Subcutaneous abdominal adipose tissue (tissue), 5 donors: ENCODE measurements at regions not wholly inside any gene's neighbourhood (a gene's known extent, or its start where the extent isn't known, plus 50 kb on each side); places are given as distances from the start of the nearest gene placed in this dataset.
"Not testable (repeated sequence)": the region's sequence is repeated elsewhere in the genome, so short reads cannot be mapped to it uniquely, and the experiment has no call there.

ENCODE experiments used
- H3K27ac ChIP-seq: one replicate; pipeline ENCODE4 v1.7.0; 2013; ENCODE audit warnings: low read depth, mild to moderate bottlenecking, inconsistent platforms, low read length, moderate library complexity
- H3K27me3 ChIP-seq, 5 donors: one replicate each; pipeline ENCODE4 v1.7.0; 2013; ENCODE audit warnings: low read length in 5 of 5, inconsistent platforms in 1 of 5; ENCODE audit not compliant: control insufficient read depth in 5 of 5, insufficient read depth in 4 of 5
- H3K36me3 ChIP-seq, 5 donors: one replicate each; pipeline ENCODE4 v1.7.0; 2013; ENCODE audit warnings: low read length in 5 of 5; ENCODE audit not compliant: control insufficient read depth in 5 of 5, insufficient read depth in 5 of 5
- H3K4me1 ChIP-seq, 5 donors: one replicate each; pipeline ENCODE4 v1.7.0; 2013; ENCODE audit warnings: low read length in 5 of 5, mild to moderate bottlenecking in 3 of 5, moderate library complexity in 1 of 5; ENCODE audit not compliant: control insufficient read depth in 5 of 5, insufficient read depth in 5 of 5
- H3K4me3 ChIP-seq, 5 donors: one replicate each; pipeline ENCODE4 v1.7.0; 2013; ENCODE audit warnings: low read length in 5 of 5, low read depth in 1 of 5
- H3K9ac ChIP-seq, 5 donors: one replicate each; pipeline ENCODE4 v1.7.0; 2013; ENCODE audit warnings: low read length in 5 of 5, mild to moderate bottlenecking in 4 of 5, moderate library complexity in 3 of 5
- H3K9me3 ChIP-seq, 5 donors: one replicate each; pipeline ENCODE4 v1.7.0; 2013; ENCODE audit warnings: low read length in 5 of 5; ENCODE audit not compliant: control insufficient read depth in 5 of 5
- donor health status: healthy.
- donor health status: healthy.
- donor health status: healthy.
- donor health status: healthy.
- donor health status: healthy.

- H3K9me3 ChIP-seq = no peaks in the 10 kb centered on the region
- no peaks in the 10 kb centered on the region for H3K27me3 ChIP-seq
- H3K9ac ChIP-seq = no peak overlapping the region
- no peak overlapping the region for H3K4me3 ChIP-seq
- no peak overlapping the region for H3K27ac ChIP-seq
- H3K36me3 ChIP-seq = no peaks in the 10 kb centered on the region
- H3K4me1 ChIP-seq = no peaks in the 10 kb centered on the region
Measured at GRCh38 chr4:62495032-62495431, 1294.9 kb downstream of the ADGRL3 start.

- not testable (repeated sequence) for H3K9ac ChIP-seq, H3K4me3 ChIP-seq, H3K4me1 ChIP-seq, H3K27ac ChIP-seq, H3K9me3 ChIP-seq, H3K36me3 ChIP-seq, H3K27me3 ChIP-seq
Measured at GRCh38 chr4:62491756-62492155, 1291.6 kb downstream of the ADGRL3 start.

- no peak overlapping the region for H3K4me3 ChIP-seq
- no peak overlapping the region for H3K9ac ChIP-seq
- no peaks in the 10 kb centered on the region for H3K36me3 ChIP-seq
Measured at GRCh38 chr4:62490635-62491034, 1290.5 kb downstream of the ADGRL3 start.

GRCh38 chr4:62487016-62487415, 1286.9 kb downstream of the ADGRL3 start:
- H3K4me3 ChIP-seq = no peak overlapping the region
- no peaks in the 10 kb centered on the region for H3K27me3 ChIP-seq
- no peaks in the 10 kb centered on the region for H3K4me1 ChIP-seq
- H3K9ac ChIP-seq = no peak overlapping the region
- H3K36me3 ChIP-seq = no peaks in the 10 kb centered on the region
- H3K9me3 ChIP-seq = no peaks in the 10 kb centered on the region
- no peak overlapping the region for H3K27ac ChIP-seq

More at GRCh38 chr4:62490635-62491034, 1290.5 kb downstream of the ADGRL3 start:
- Histone ChIP-seq H3K27ac (no peak overlapping the region), H3K27me3 (no peaks in the 10 kb centered on the region), H3K4me1 (no peaks in the 10 kb centered on the region), H3K9me3 (no peaks in the 10 kb centered on the region)

GRCh38 chr4:62484357-62484756, 1284.2 kb downstream of the ADGRL3 start:
- H3K27ac ChIP-seq = no peak overlapping the region
- H3K4me3 ChIP-seq = no peak overlapping the region
- H3K27me3 ChIP-seq = no peaks in the 10 kb centered on the region
- no peak overlapping the region for H3K9ac ChIP-seq
- H3K36me3 ChIP-seq = no peaks in the 10 kb centered on the region
- no peaks in the 10 kb centered on the region for H3K4me1 ChIP-seq
- no peaks in the 10 kb centered on the region for H3K9me3 ChIP-seq

GRCh38 chr4:62482355-62482754, 1282.2 kb downstream of the ADGRL3 start:
- H3K27me3 ChIP-seq = no peaks in the 10 kb centered on the region
- no peaks in the 10 kb centered on the region for H3K4me1 ChIP-seq
- H3K4me3 ChIP-seq = no peak overlapping the region
- H3K36me3 ChIP-seq = no peaks in the 10 kb centered on the region
- H3K9ac ChIP-seq = no peak overlapping the region
- H3K9me3 ChIP-seq = no peaks in the 10 kb centered on the region
- H3K27ac ChIP-seq = no peak overlapping the region

- Histone ChIP-seq H3K27me3 (no peaks in the 10 kb centered on the region), H3K9me3 (no peaks in the 10 kb centered on the region), H3K36me3 (no peaks in the 10 kb centered on the region), H3K4me1 (no peaks in the 10 kb centered on the region), H3K9ac (no peak overlapping the region), H3K27ac (no peak overlapping the region), H3K4me3 (no peak overlapping the region)
Measured at GRCh38 chr4:62475596-62475995, 1275.5 kb downstream of the ADGRL3 start.

GRCh38 chr4:62474802-62475201, 1274.7 kb downstream of the ADGRL3 start:
- no peaks in the 10 kb centered on the region for H3K4me1 ChIP-seq
- no peak overlapping the region for H3K27ac ChIP-seq
- H3K36me3 ChIP-seq = no peaks in the 10 kb centered on the region
- no peaks in the 10 kb centered on the region for H3K27me3 ChIP-seq
- no peaks in the 10 kb centered on the region for H3K9me3 ChIP-seq
- no peak overlapping the region for H3K9ac ChIP-seq
- no peak overlapping the region for H3K4me3 ChIP-seq

GRCh38 chr4:62471021-62471420, 1270.9 kb downstream of the ADGRL3 start:
- Histone ChIP-seq H3K4me3 (no peak overlapping the region), H3K36me3 (no peaks in the 10 kb centered on the region), H3K9me3 (no peaks in the 10 kb centered on the region), H3K27me3 (no peaks in the 10 kb centered on the region), H3K4me1 (no peaks in the 10 kb centered on the region), H3K27ac (no peak overlapping the region), H3K9ac (no peak overlapping the region)

GRCh38 chr4:62470421-62470983, 1270.4 kb downstream of the ADGRL3 start:
- no peaks in the 10 kb centered on the region for H3K4me1 ChIP-seq
- no peaks in the 10 kb centered on the region for H3K36me3 ChIP-seq
- no peaks in the 10 kb centered on the region for H3K9me3 ChIP-seq
- no peak overlapping the region for H3K27ac ChIP-seq
- H3K4me3 ChIP-seq = no peak overlapping the region
- H3K9ac ChIP-seq = no peak overlapping the region
- H3K27me3 ChIP-seq = no peaks in the 10 kb centered on the region

GRCh38 chr4:62470020-62470419, 1269.9 kb downstream of the ADGRL3 start:
- Histone ChIP-seq H3K9me3 (no peaks in the 10 kb centered on the region), H3K36me3 (no peaks in the 10 kb centered on the region), H3K9ac (no peak overlapping the region), H3K4me3 (no peak overlapping the region), H3K27ac (no peak overlapping the region), H3K4me1 (no peaks in the 10 kb centered on the region), H3K27me3 (no peaks in the 10 kb centered on the region)
